Stimulated activated CD4-positive, alpha-beta T cell treated with anti-CD3 and anti-CD28 coated beads, Interleukin-15, amount 100 ng/mL, for 1 hour (primary cell): ENCODE measurements at regions not wholly inside any gene's neighbourhood (a gene's known extent, or its start where the extent isn't known, plus 50 kb on each side); places are given as distances from the start of the nearest gene placed in this dataset.

Source experiments
- DNase-seq, 2 donors: peaks; one replicate each; pipeline ENCODE4 v3.0.0-alpha.2; 2020; ENCODE audit warnings: low read depth in 1 of 2, low spot score in 1 of 2

DNA sequence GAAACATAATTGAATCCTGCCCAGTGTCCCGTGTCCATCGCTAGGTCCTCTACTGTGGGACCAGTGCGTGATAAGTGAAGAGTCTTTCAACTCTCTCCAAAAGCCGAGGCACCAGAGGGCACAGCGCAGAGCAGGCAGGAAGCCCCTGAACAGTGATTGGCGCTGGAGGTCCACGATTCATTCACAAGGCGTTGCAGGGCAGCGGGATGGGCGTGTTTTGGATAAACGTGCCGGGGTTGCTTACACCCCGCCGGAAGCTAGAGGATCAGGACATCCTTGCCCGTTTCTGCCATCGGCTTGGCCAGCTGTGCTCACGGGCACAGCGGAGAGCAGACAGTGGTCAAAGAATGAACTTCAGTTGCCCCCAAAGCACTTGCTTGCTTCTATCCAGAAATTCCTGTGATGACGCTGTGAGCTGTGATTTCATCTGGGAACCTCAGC is 86.0 kb upstream of the PFKP start:
- DNase-seq, result no peak

DNA sequence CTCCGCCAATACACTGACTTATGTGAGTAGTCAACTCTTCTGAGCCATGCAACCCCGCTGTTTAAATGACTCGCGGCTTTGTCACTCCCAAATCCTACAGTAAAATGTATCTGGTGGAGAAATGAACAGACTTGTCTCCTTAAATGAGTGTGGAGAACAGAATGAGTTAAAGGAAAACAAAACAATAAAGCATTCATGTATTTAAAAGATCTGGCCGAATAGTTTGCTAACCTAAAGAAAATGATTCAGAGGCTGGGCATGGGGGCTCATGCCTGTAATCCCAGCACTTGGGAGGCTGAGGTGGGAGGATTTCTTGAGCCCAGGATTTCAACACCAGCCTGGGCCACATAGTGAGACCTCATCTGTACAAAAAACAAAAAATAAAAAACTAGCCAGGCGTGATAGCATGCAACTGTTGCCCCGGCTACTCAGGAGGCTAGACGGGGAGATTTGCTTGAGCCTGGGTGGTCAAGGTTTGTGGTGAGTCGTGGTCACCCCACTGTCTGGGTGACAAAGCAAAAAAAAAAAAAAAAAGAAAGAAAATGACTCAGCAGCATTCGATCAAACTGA is 86.5 kb upstream of the PFKP start:
- DNase-seq, result no peak

DNA sequence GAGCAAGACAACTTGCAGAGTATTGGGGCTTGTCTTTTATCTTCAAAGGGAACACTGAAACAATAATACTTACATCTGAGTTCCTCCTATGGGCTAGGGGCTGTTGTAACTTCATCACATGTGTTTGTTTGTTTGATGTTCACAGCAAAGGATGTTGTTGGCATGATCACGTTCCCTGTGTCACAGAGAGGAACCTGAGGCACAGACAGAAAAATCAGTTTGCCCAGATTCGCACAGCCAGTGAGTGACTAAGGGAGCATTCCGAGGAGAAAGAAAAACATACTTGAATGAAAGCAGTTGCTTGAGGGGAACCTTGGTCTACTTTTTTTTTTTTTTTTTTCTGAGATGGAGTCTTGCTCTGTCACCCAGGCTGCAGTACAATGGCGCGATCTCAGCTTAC is 87.2 kb upstream of the PFKP start:
- no peak for DNase-seq

- no peak for DNase-seq
These were observed 88.0 kb upstream of the PFKP start for GRCh38 chr10:2979306-2979705.

- no peak for DNase-seq
These were observed 88.6 kb upstream of the PFKP start for GRCh38 chr10:2978574-2979273.

- DNase-seq, result no peak
These were observed 89.2 kb upstream of the PFKP start for GRCh38 chr10:2978111-2978510.

DNA sequence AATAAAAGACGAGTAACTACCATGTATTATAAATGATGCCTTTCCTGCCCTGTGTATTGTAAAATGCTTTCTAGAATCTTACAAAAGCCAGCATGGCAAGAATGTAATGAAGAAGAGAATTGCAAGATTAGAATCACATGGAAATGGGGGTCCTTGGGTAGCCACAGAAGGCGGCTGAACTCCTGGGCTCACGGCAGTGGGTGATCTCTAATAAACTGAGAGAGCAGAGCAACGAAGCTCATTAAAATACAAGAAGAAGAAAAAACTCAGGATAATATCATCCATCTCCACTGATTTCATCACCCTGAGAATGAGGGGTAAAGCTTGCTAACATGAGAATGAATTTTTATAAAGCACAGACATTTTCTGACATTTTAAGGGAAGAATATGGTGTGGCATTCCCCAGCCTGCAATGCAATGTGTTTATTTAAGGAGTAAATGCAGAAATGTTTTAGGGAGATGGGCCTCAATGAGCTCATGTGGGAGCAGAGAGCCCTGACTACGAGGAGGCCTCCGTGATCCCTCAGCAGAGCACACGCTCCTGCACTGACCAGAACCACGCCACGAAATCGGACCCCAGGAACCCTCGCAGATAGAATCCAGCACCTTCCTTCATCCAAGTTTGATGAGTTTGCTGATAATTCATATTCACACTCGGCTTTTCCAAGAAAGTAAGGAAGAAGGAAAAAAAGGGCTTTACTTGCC is 92.7 kb upstream of the PFKP start:
- no peak for DNase-seq

- no peak for DNase-seq
These were observed 93.3 kb upstream of the PFKP start for GRCh38 chr10:2974083-2974482.

DNA sequence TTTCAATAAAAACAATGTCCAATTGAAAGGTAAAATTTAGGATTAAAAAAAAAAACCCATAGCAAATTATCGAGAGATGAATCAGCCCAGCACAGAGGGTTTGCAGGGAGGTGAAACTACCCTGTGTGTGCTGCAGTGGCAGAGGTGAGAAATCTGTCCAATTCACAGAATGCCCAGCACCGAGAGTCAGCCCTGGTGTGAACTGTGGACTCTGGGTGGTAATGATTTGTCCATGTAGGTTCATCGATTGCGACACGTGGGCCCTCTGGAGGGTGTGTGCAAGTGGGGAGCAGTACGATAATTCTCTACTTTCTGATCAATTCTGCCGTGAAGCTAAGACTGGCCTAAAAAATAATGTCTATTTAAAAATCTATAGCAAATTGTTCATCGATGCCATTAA is 94.5 kb upstream of the PFKP start:
- DNase-seq, result no peak

DNA sequence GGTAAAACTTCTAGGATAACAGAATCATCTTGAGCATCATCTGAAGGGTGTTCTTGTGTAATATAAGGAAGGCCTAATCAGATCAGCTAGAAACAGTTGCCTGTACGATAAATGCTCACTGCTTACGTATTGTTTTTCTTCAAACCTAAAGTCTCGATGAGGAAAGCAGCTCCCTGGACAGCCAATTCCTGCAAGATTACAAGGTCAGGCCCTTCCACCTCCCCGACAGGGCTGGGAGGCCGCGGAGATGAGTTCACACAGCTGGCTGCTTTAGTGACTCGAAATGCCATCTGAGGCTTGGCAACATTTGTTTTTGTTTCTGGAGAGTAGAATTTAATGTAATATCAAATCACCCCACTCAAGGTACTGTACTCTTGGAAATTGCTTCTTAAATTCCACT is 95.1 kb upstream of the PFKP start:
- DNase-seq, result no peak

DNA sequence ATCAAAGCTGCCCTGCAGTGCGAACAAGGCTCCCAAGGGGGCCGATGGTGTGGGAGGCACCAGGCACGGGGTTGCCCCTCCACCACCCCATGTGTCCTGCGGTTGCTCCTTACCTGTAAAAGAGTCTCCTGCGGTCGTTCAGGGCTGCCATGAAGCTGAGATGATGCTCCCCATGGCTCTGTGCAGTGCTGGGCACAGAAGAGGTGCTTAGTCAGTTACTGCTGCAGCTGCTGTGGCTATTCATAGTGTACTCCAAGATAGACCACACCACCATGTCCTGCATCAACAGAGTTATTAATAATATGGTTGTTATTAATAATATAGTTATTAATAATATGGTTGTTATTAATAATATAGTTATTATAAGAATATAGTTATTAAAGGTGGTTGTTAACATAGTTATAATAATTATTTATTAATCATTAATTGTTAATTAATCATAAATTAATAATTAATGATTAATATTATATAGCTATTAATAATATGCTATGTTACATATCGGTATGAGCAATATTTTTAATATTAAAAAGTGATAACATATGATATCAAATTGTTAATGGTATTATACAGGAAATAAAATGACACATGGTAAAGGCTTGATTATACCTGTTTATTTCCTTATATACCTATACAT is 97.0 kb upstream of the PFKP start:
- DNase-seq, result no peak

DNA sequence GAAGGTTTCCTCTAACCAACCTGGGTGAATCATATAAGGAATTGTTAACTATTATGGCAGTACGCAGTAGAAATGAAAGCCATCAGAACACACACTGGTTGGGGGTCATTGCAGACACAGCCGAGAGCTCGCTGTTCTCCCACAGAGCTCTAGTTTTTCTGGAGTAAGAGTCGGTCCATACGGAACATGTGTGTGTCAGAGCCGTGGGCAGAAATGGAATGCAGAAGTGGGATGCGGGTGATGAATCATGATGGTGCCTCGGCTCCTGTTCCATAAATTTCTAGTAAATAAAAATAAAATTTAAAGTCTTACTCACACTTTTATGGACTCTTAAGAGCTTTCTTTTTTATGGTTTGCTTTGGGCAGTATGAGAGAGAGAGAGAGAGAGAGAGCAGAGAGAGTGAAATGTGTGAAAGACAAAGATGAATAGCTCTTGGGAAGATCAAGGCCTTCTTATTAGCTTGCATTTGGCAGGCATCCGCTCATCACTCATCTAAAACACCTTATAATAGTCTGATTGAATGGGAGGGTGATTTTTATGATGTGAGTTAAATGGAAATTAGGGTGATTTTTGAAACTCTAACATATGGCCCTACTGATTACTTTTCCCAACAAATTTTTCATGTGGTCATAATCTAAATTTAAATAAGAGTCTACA is 98.8 kb upstream of the PFKP start:
- no peak for DNase-seq

- no peak for DNase-seq
These were observed 101.2 kb upstream of the PFKP start for GRCh38 chr10:2966134-2966533.

DNA sequence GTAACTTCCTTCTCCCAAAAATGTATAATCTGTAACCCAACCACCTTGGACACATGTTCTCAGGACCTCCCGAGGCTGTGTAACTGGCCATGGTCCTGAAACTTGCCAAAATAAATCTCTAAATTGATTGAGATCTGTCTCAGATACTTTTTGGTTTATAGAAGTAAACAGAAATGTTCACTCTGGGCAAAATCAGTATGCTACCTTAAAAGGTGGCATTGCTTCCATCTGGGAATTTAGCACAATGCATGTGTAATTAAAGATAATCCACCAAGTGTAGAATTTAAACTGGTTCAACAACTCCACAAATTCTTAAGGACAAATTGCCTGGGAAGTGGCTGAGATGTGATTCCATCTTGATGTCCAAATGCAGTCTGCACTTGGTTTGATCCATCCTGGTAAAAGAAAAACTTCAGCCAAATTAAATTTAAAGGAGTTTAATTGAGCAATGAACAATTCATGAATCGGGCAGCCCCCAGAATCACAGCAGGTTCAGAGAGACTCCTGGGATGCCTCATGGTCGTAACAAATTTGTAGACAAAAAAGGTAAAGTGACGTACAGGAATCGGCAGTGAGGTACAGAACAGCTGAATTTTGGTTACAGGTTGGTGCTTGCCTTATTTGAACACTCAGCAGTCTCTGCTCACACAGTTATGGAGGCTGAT is 102.6 kb upstream of the PFKP start:
- DNase-seq, result no peak

GRCh38 chr10:2963889-2964631 is 103.3 kb upstream of the PFKP start:
- DNase-seq, result no peak

- no peak for DNase-seq
These were observed 105.2 kb upstream of the PFKP start for GRCh38 chr10:2962194-2962593.

DNA sequence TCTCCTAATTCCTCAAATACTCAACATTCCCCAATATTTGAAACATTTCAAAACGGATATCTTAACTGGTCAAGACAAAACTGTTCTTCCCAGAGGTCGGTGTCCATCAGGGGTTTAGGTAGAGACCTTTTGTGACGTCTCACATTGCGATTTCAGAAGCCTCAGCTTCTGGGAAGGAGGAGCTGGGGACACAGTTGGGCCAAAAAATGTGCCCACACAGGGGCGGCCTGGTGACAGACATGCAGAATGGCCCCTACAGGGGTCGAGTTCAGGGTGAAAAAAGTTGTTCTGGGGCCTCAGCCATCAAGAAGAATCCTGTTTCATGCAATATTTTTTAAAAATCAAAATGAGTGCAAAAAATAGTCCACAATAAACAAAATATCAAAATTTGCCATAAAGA is 108.7 kb upstream of the PFKP start:
- no peak for DNase-seq

- no peak for DNase-seq
These were observed 109.6 kb upstream of the PFKP start for GRCh38 chr10:2957785-2958184.

GRCh38 chr10:2955064-2955463 is 112.3 kb upstream of the PFKP start:
- no peak for DNase-seq

GRCh38 chr10:2953495-2953894 is 113.9 kb upstream of the PFKP start:
- DNase-seq, result no peak
